IMR-90 (cell line): ENCODE measurements at regions not wholly inside any gene's neighbourhood (a gene's known extent, or its start where the extent isn't known, plus 50 kb on each side); places are given as distances from the start of the nearest gene placed in this dataset.

Experiments used
- ATAC-seq: fragments of 200-7000 bp; cut with Tn5 transposase; 2 replicates; pipeline ENCODE4 v1.9.1; 2020; ENCODE audit warnings: low read depth, mild to moderate bottlenecking, moderate library complexity
- BruUV-seq: library from RNA; stranded (reverse); fragments of 400-500 nt; replicated peaks from 2 replicates; lab custom pipeline; 2021; lab: Mats Ljungman, UMichigan
- CTCF ChIA-PET: fragments of 300-600 bp; formaldehyde crosslinking; extraction: SDS; loops from one replicate; lab custom pipeline; 2021; ENCODE audit warnings: antibody characterized with exemption; lab: Yijun Ruan, JAX
- POLR2A ChIA-PET: fragments of 300-600 bp; sonication (Branson Sonifier 250); formaldehyde crosslinking; loops from one replicate; lab custom pipeline; 2022; ENCODE audit warnings: antibody characterized with exemption; ENCODE audit not compliant: unreplicated experiment; lab: Charles Lee
- DNase-seq: peaks from one replicate; pipeline ENCODE4 v3.0.0; 2013
- H2AFZ ChIP-seq: replicated peaks from 2 replicates; pipeline ENCODE3; 2013; ENCODE audit warnings: low read length, mild to moderate bottlenecking; ENCODE audit not compliant: poor library complexity
- H2AK5ac ChIP-seq: 2 replicates; pipeline ENCODE4 v1.6.1; 2013; ENCODE audit warnings: low read depth, low read length, inconsistent platforms
- H2AK9ac ChIP-seq: replicated peaks from 2 replicates; pipeline ENCODE3; 2013; ENCODE audit warnings: mild to moderate bottlenecking, low read depth, low read length, moderate library complexity; ENCODE audit not compliant: poor library complexity
- H2BK120ac ChIP-seq: 2 replicates; pipeline ENCODE4 v1.6.1; 2013; ENCODE audit warnings: low read depth, low read length, inconsistent platforms
- H2BK15ac ChIP-seq: 3 replicates; pipeline ENCODE4 v1.6.1; 2013; ENCODE audit warnings: low read depth, low read length, inconsistent platforms
- H2BK20ac ChIP-seq: 2 replicates; pipeline ENCODE4 v1.6.1; 2013; ENCODE audit warnings: low read depth, mild to moderate bottlenecking, inconsistent platforms, low read length, moderate library complexity
- H2BK5ac ChIP-seq: 2 replicates; pipeline ENCODE4 v1.6.1; 2013; ENCODE audit warnings: mild to moderate bottlenecking, low read depth, low read length, inconsistent platforms; ENCODE audit not compliant: poor library complexity, severe bottlenecking
- H3K14ac ChIP-seq: replicated peaks from 2 replicates; pipeline ENCODE4 v1.6.1; 2013; ENCODE audit warnings: low read depth, low read length, inconsistent platforms
- H3K18ac ChIP-seq: 2 replicates; pipeline ENCODE4 v1.6.1; 2013; ENCODE audit warnings: low read depth, low read length, control low read depth
- H3K23ac ChIP-seq: 2 replicates; pipeline ENCODE4 v1.6.1; 2013; ENCODE audit warnings: low read depth, low read length, inconsistent platforms
- H3K27ac ChIP-seq: 2 replicates; pipeline ENCODE4 v1.5.1; 2013; ENCODE audit warnings: mild to moderate bottlenecking, control low read depth, low read length; ENCODE audit not compliant: insufficient read depth
- H3K27me3 ChIP-seq: 2 replicates; pipeline ENCODE4 v1.6.1; 2013; ENCODE audit warnings: low read length; ENCODE audit not compliant: control insufficient read depth, insufficient read depth
- H3K36me3 ChIP-seq: 2 replicates; pipeline ENCODE4 v1.6.1; 2013; ENCODE audit warnings: low read length, mixed read lengths; ENCODE audit not compliant: control insufficient read depth, insufficient read depth
- H3K4ac ChIP-seq: 2 replicates; pipeline ENCODE4 v1.6.1; 2013; ENCODE audit warnings: low read depth, low read length, inconsistent platforms
- H3K4me1 ChIP-seq: 2 replicates; pipeline ENCODE4 v1.6.1; 2013; ENCODE audit warnings: low read length, mixed read lengths; ENCODE audit not compliant: control insufficient read depth, insufficient read depth
- H3K4me2 ChIP-seq: 2 replicates; pipeline ENCODE4 v1.6.1; 2013; ENCODE audit warnings: low read depth, mild to moderate bottlenecking, control low read depth, low read length, moderate library complexity
- H3K4me3 ChIP-seq: 2 replicates; pipeline ENCODE4 v1.5.1; 2013; ENCODE audit warnings: low read depth, mild to moderate bottlenecking, control low read depth, low read length, moderate library complexity; ENCODE audit not compliant: insufficient read depth
- H3K56ac ChIP-seq: 2 replicates; pipeline ENCODE4 v1.6.1; 2013; ENCODE audit warnings: low read length, inconsistent platforms; ENCODE audit not compliant: insufficient read depth; ENCODE audit errors: extremely low read depth
- H3K79me1 ChIP-seq, 2 experiments: 2 replicates each; pipeline ENCODE4 v1.6.1; 2013; ENCODE audit warnings: low read length in 2 of 2, inconsistent platforms in 1 of 2, low read depth in 1 of 2
- H3K9ac ChIP-seq: 2 replicates; pipeline ENCODE4 v1.6.1; 2013; ENCODE audit warnings: low read depth, low read length, control low read depth
- H3K9me1 ChIP-seq: 2 replicates; pipeline ENCODE4 v1.6.1; 2013; ENCODE audit warnings: low read length, inconsistent platforms; ENCODE audit not compliant: insufficient read depth
- H3K9me3 ChIP-seq: 2 replicates; pipeline ENCODE4 v1.6.1; 2013; ENCODE audit warnings: low read length; ENCODE audit not compliant: control insufficient read depth, insufficient read depth
- H4K20me1 ChIP-seq: 2 replicates; pipeline ENCODE4 v1.6.1; 2013; ENCODE audit warnings: low read length, inconsistent platforms; ENCODE audit not compliant: insufficient read depth
- H4K5ac ChIP-seq: 2 replicates; pipeline ENCODE4 v1.6.1; 2013; ENCODE audit warnings: mild to moderate bottlenecking, low read depth, low read length, control low read depth
- H4K8ac ChIP-seq, 2 experiments: 2 replicates each; pipeline ENCODE4 v1.6.1; 2013; ENCODE audit warnings: low read depth in 2 of 2, low read length in 2 of 2, control low read depth in 1 of 2, inconsistent platforms in 1 of 2
- H4K91ac ChIP-seq: 2 replicates; pipeline ENCODE4 v1.6.1; 2013; ENCODE audit warnings: low read depth, low read length, inconsistent platforms; ENCODE audit not compliant: insufficient read depth
- CEBPB ChIP-seq: IDR thresholded peaks from 2 replicates; pipeline ENCODE4 v1.6.1; 2012; ENCODE audit warnings: low read depth, low read length, improper control_type of control experiment
- RFX5 ChIP-seq: IDR thresholded peaks from 2 replicates; pipeline ENCODE4 v1.8.0; 2012; ENCODE audit warnings: low read depth, mild to moderate bottlenecking, low read length, moderate library complexity
- WGBS, 2 experiments: methylation state at CpG; one replicate each; pipeline versions ENCODE4 v1.1.5 to v1.1.7; 2013; ENCODE audit warnings: missing lambda C conversion rate in 2 of 2; ENCODE audit not compliant: insufficient read length in 1 of 2; ENCODE audit errors: extremely low coverage in 2 of 2; 5-methylcytosine and 5-hydroxymethylcytosine counted together
- dilution Hi-C: fragments of 300-500 bp; cut with HindIII; formaldehyde crosslinking; loops from one replicate; pipeline ENCODE4 v1.14.3; 2018; ENCODE audit warnings: low sequenced_read_pairs; ENCODE audit not compliant: unreplicated experiment
- in situ Hi-C: fragments of 300-500 bp; cut with MboI; formaldehyde crosslinking; loops from 3 replicates; pipeline ENCODE4 v1.14.3; 2019; ENCODE audit warnings: low sequenced_read_pairs, inconsistent platforms, mixed read lengths
- intact Hi-C: fragments of 100-400 bp; cut with micrococcal nuclease; formaldehyde crosslinking; loops from 2 replicates; pipeline ENCODE4 v1.10.0; 2022

- Histone ChIP-seq H2AFZ (peak overlapping the region; percentile 42), H2AK5ac (no peak overlapping the region), H3K4me3 (peak overlapping the region; percentile 28; the same call in 1 of the 2 replicates), H3K23ac (no peak overlapping the region), H3K27me3 (peaks cover 25% of the 10 kb centered on the region), H3K4me1 (no peaks in the 10 kb centered on the region), H2BK5ac (no peak overlapping the region), H2BK20ac (no peak overlapping the region), H3K36me3 (no peaks in the 10 kb centered on the region), H3K18ac (no peak overlapping the region), H3K79me1 (no peaks in the 10 kb centered on the region), H4K5ac (no peak overlapping the region), H3K9me1 (no peaks in the 10 kb centered on the region), H2AK9ac (no peak overlapping the region), H3K4me2 (peak overlapping the region; percentile 56; the same call in 1 of the 2 replicates), H3K4ac (no peak overlapping the region), H4K91ac (no peak overlapping the region), H3K27ac (no peak overlapping the region), H3K9me3 (no peaks in the 10 kb centered on the region), H4K20me1 (no peaks in the 10 kb centered on the region), H2BK120ac (no peak overlapping the region), H3K56ac (no peak overlapping the region), H4K8ac (no peak overlapping the region), H3K14ac (no peak overlapping the region), H3K9ac (no peak overlapping the region), H2BK15ac (no peak overlapping the region)
- CTCF ChIA-PET, result no interaction called here
- DNase-seq (peak; percentile 0), ATAC-seq (peak; percentile 88)
- no TSS peak for BruUV-seq
- POLR2A ChIA-PET, result no interaction called here
- in situ Hi-C loops (no loop called here), intact Hi-C loops (no loop called here), dilution Hi-C loops (no loop called here)
- 2% methylated on average over 20 of the region's 75 CpGs; no CpG with 5 or more reads in 1 of the 2 experiments for WGBS, 2 experiments
- TF ChIP-seq RFX5 (no peak), CEBPB (0 out of 2 replicates have a peak, but pooled peaks have one; percentile 19)
Measured at GRCh38 chr4:82044141-82044993, 329.4 kb downstream of the HNRNPD start.
